Uterus (tissue), 3 donors: ENCODE measurements at regions not wholly inside any gene's neighbourhood (a gene's known extent, or its start where the extent isn't known, plus 50 kb on each side); places are given as distances from the start of the nearest gene placed in this dataset.
"Not testable (repeated sequence)": the region's sequence is repeated elsewhere in the genome, so short reads cannot be mapped to it uniquely, and the experiment has no call there.

Source experiments
- DNase-seq, 2 donors: peaks; one replicate each; pipeline ENCODE4 v3.0.0-alpha.2; 2019 to 2020
- H3K27ac ChIP-seq, 2 donors: fragments of 200-600 bp; sonication (generic); 1 replicate in 1 of 2; 2 replicates in 1 of 2; pipeline ENCODE4 v1.5.1; 2016 to 2018
- H3K27me3 ChIP-seq, 2 donors: fragments of 200-600 bp; sonication (generic); one replicate each; pipeline ENCODE4 v1.5.1; 2018 to 2019; ENCODE audit warnings: control low read depth in 1 of 2
- H3K36me3 ChIP-seq, 2 donors: fragments of 200-600 bp; sonication (generic); one replicate each; pipeline ENCODE4 v1.5.1; 2019; ENCODE audit warnings: control low read depth in 1 of 2
- H3K4me1 ChIP-seq, 2 donors: fragments of 200-600 bp; sonication (generic); one replicate each; pipeline ENCODE4 v1.5.1; 2018 to 2019; ENCODE audit warnings: control low read depth in 1 of 2
- H3K4me3 ChIP-seq, 2 donors: fragments of 200-600 bp; sonication (generic); 1 replicate in 1 of 2; 2 replicates in 1 of 2; pipeline ENCODE4 v1.5.1; 2018 to 2019; ENCODE audit warnings: mild to moderate bottlenecking in 1 of 2
- H3K9me3 ChIP-seq, 2 donors: fragments of 200-600 bp; sonication (generic); one replicate each; pipeline ENCODE4 v1.5.1; 2019; ENCODE audit warnings: control low read depth in 1 of 2
- POLR2A ChIP-seq, 2 donors: fragments of 450-650 bp; IDR thresholded peaks; one replicate each; pipeline ENCODE4 v1.6.1; 2016; ENCODE audit warnings: antibody characterized with exemption in 2 of 2, mild to moderate bottlenecking in 1 of 2, moderate library complexity in 1 of 2
- intact Hi-C: fragments of 100-400 bp; cut with DNase I; formaldehyde crosslinking; loops from one replicate; pipeline ENCODE4 v1.15.1; 2023; ENCODE audit warnings: low total_unique reads
- TF ChIP-seq, protein P1 (sequence below), 4 experiments: fragments of 200-600 bp in 2 of 4; fragments of 450-650 bp in 2 of 4; sonication (generic) in 2 of 4; IDR thresholded peaks; one replicate each; pipeline ENCODE4 v1.5.1; 2016 to 2019; ENCODE audit warnings: antibody characterized with exemption in 4 of 4, mild to moderate bottlenecking in 2 of 4, moderate library complexity in 1 of 4
- donor health status: DM: yes; HTN: yes; CAD: no.

DNA sequence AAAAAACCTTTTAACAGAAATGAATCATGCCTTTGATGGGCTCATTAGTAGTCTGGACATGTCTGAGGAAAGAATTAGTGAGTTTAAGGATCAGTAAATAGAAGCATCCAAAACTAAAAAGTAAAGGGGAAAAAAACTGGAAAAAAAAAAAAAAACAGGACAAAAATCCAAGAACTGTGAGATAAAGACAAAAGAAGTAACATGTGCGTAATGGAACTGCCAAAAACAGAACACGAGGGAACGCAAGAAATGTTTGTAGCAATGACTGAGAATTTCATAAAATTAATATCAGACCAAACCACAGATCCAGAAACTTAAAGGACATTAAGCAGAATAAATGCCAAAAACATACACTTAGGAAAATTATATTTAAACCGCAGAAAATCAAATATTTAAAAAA is 77.4 kb downstream of the MS4A13 start:
- no peak for TF ChIP-seq POLR2A (IDR thresholded peaks at IDR 0.05)
- TF ChIP-seq, protein P1, sequence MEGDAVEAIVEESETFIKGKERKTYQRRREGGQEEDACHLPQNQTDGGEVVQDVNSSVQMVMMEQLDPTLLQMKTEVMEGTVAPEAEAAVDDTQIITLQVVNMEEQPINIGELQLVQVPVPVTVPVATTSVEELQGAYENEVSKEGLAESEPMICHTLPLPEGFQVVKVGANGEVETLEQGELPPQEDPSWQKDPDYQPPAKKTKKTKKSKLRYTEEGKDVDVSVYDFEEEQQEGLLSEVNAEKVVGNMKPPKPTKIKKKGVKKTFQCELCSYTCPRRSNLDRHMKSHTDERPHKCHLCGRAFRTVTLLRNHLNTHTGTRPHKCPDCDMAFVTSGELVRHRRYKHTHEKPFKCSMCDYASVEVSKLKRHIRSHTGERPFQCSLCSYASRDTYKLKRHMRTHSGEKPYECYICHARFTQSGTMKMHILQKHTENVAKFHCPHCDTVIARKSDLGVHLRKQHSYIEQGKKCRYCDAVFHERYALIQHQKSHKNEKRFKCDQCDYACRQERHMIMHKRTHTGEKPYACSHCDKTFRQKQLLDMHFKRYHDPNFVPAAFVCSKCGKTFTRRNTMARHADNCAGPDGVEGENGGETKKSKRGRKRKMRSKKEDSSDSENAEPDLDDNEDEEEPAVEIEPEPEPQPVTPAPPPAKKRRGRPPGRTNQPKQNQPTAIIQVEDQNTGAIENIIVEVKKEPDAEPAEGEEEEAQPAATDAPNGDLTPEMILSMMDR (IDR thresholded peaks at IDR 0.05), result no peak
- no peaks in the 10 kb centered on the region for H3K36me3 ChIP-seq
- H3K27ac ChIP-seq, result no peak overlapping the region
- intact Hi-C loops, result no loop called here
- no peaks in the 10 kb centered on the region for H3K27me3 ChIP-seq
- no peak overlapping the region for H3K4me3 ChIP-seq
- no peaks in the 10 kb centered on the region for H3K4me1 ChIP-seq
- no peak for DNase-seq
- H3K9me3 ChIP-seq, result no peaks in the 10 kb centered on the region

DNA sequence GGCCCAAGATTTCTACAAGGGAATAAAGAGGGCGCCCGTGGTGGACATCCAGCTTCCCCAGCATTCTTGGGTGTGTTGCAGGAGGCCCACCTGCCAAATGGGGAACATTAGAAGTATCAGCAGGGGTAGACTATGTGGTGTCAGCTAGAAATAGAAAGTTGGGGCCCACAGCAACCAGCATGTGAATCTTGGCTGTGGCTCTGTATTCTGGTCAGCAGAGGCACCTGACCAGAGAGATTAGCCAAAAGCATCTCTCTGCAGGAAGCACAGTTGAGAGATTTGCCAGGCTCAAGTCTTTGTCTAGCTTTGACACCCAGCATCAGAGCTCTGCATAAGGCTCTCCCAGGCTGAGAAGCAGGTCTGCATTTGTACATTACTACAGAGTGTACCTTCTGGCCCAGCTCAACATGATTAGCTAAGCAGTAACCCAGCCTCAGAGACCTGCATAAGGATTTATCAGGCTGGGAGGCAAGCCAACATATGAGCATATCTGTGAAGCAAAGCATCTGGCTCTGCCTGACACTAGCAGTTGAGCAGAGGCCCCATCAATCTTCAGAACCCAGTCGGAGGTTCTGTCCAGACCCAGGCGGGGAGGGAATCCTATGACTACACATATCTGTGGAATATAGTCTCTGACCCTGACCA is 79.9 kb downstream of the MS4A13 start:
- H3K36me3 ChIP-seq, result no peaks in the 10 kb centered on the region
- no peaks in the 10 kb centered on the region for H3K9me3 ChIP-seq
- H3K4me1 ChIP-seq, result no peaks in the 10 kb centered on the region
- intact Hi-C loops, result no loop called here
- H3K4me3 ChIP-seq, result no peak overlapping the region
- DNase-seq, result peak in 1 of 2 donors; percentile 13
- H3K27ac ChIP-seq, result no peak overlapping the region
- TF ChIP-seq, protein P1 (IDR thresholded peaks at IDR 0.05), result no peak
- no peak for TF ChIP-seq POLR2A (IDR thresholded peaks at IDR 0.05)
- no peaks in the 10 kb centered on the region for H3K27me3 ChIP-seq

DNA sequence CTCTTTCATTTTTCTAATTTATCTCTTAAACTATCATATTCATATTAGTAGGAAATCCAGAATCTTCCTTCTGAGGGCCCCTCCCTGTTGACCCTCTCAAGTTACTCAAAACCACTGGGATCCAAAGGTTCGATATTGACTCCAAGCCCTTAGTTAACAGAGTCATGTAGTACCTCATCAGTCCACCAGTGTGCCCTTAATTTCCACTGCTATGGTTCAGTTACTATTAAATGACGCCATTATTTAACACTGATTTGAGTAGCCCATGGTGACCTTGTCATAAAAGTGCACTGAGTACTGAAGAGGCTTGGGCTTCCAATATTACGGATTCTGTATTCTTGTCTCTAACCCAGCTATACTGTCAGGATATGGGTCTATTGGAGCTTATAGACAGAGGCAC is 91.9 kb upstream of the MS4A8 start:
- TF ChIP-seq POLR2A (IDR thresholded peaks at IDR 0.05), result no peak
- TF ChIP-seq, protein P1 (IDR thresholded peaks at IDR 0.05), result no peak
- no peak for DNase-seq
- intact Hi-C loops, result no loop called here
- Histone ChIP-seq H3K27ac (no peak overlapping the region), H3K27me3 (no peaks in the 10 kb centered on the region), H3K36me3 (no peaks in the 10 kb centered on the region), H3K4me3 (no peak overlapping the region), H3K9me3 (no peaks in the 10 kb centered on the region), H3K4me1 (no peaks in the 10 kb centered on the region)

DNA sequence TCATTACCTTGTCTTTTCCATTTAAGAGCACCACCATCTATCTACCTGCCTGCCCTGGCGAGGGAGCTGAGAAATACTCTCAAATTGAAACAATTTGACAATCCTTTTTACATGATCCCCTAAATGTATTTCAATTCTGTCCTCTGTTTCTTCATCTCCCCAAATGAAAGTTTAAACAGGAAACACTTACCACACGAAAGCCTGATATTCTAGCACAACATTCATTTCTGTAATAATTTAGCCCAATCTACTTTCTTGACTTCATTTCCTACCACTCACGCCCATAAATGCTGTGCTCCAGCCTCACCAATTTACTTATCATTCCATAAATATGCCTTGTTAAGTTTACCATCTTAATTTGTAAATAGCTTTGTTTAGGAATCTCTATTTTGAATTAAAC is 89.8 kb upstream of the MS4A8 start:
- intact Hi-C loops, result no loop called here
- H3K27ac ChIP-seq, result no peak overlapping the region
- H3K27me3 ChIP-seq, result no peaks in the 10 kb centered on the region
- TF ChIP-seq POLR2A (IDR thresholded peaks at IDR 0.05), result no peak
- TF ChIP-seq, protein P1 (IDR thresholded peaks at IDR 0.05), result no peak
- DNase-seq, result no peak
- H3K4me3 ChIP-seq, result no peak overlapping the region
- no peaks in the 10 kb centered on the region for H3K4me1 ChIP-seq
- H3K36me3 ChIP-seq, result no peaks in the 10 kb centered on the region
- no peaks in the 10 kb centered on the region for H3K9me3 ChIP-seq

DNA sequence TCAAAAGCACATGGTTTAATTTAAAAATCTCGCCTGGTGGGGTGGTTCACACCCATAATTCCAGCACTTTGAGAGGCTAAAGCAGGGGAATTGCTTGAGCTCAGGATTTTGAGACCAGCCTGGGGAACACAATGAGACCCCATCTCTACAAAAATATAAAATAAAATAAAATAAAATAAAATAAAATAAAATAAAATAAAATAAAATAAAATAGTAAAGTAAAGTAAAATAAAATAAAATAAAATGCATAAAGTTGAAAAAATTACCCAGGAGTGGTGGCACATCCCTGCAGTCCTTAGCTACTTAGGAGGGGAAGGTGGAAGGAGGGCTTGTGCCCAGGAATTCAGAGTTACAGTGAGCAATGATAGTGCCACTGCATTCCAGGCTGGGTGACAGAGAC is 88.7 kb upstream of the MS4A8 start:
- Histone ChIP-seq H3K9me3 (no peaks in the 10 kb centered on the region), H3K4me1 (no peaks in the 10 kb centered on the region), H3K36me3 (no peaks in the 10 kb centered on the region), H3K4me3 (no peak overlapping the region), H3K27me3 (no peaks in the 10 kb centered on the region), H3K27ac (no peak overlapping the region)
- TF ChIP-seq POLR2A (IDR thresholded peaks at IDR 0.05), result no peak
- DNase-seq, result no peak
- intact Hi-C loops, result no loop called here

DNA sequence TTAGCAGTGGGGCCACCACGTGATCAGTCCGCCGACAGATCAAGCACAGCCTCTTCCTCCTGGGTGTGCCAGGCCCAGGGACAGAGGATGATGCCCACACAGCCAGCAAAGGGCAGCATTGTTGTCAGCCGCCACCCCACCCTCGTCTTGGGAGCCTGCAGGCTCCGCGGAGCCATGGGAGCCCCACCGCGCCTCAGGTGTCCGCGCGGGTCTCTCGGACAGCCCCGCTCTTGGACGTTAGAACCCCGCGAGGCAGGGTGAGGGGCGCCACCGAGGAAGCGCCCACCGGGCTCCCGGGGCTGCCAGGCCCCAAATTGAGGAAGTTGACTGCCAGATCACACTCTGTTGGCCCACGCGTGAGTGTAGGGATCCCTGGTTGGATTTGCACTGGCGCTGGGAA is 83.9 kb upstream of the MS4A8 start:
- no peaks in the 10 kb centered on the region for H3K4me1 ChIP-seq
- H3K27ac ChIP-seq, result no peak overlapping the region
- no peak for DNase-seq
- no peaks in the 10 kb centered on the region for H3K9me3 ChIP-seq
- H3K4me3 ChIP-seq, result no peak overlapping the region
- TF ChIP-seq, protein P1 (IDR thresholded peaks at IDR 0.05), result no peak
- no peak for TF ChIP-seq POLR2A (IDR thresholded peaks at IDR 0.05)
- H3K36me3 ChIP-seq, result no peaks in the 10 kb centered on the region
- intact Hi-C loops, result no loop called here
- H3K27me3 ChIP-seq, result no peaks in the 10 kb centered on the region

DNA sequence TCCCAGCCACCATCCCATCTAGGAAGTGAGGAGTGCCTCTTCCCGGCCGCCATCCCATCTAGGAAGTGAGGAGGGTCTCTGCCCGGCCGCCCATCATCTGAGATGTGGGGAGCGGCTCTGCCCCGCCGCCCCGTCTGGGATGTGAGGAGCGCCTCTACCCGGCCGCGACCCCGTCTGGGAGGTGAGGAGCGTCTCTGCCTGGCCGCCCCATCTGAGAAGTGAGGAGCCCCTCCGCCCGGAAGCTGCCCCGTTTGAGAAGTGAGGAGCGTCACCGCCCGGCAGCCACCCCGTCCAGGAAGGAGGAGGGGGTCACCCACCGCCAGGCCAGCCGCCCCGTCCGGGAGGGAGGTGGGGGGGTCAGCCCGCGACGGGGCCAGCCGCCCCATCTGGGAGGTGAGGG is 77.5 kb upstream of the MS4A8 start:
- H3K9me3 ChIP-seq, H3K4me3 ChIP-seq, DNase-seq, H3K4me1 ChIP-seq, H3K27ac ChIP-seq, H3K27me3 ChIP-seq, intact Hi-C loops, H3K36me3 ChIP-seq: not testable (repeated sequence)

DNA sequence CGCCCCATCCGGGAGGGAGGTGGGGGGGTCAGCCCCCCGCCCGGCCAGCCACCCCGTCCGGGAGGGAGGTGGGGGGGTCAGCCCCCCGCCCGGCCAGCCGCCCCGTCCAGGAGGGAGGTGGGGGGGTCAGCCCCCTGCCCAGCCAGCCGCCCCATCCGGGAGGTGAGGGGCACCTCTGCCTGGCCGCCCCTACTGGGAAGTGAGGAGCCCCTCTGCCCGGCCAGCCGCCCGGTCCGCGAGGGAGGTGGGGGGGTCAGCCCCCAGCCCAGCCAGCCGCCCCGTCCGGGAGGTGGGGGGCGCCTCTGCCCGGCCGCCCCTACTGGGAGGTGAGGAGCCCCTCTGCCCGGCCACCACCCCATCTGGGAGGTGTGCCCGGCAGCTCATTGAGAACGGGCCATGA is 76.6 kb upstream of the MS4A8 start:
- H3K27me3 ChIP-seq, H3K36me3 ChIP-seq, DNase-seq, intact Hi-C loops, H3K4me1 ChIP-seq, H3K4me3 ChIP-seq, H3K27ac ChIP-seq, H3K9me3 ChIP-seq: not testable (repeated sequence)
